IgD-negative memory B cell (primary cell): ENCODE measurements at regions not wholly inside any gene's neighbourhood (a gene's known extent, or its start where the extent isn't known, plus 50 kb on each side); places are given as distances from the start of the nearest gene placed in this dataset.
A peak's percentile ranks its signal among the peaks of the same experiment; 100 is the strongest.
"Not testable (repeated sequence)": the region's sequence is repeated elsewhere in the genome, so short reads cannot be mapped to it uniquely, and the experiment has no call there.

Experiments
- H3K27ac Mint-ChIP-seq, 3 donors: one replicate each; pipeline ENCODE4 v1.8.0; 2020 to 2022; ENCODE audit warnings: mild to moderate bottlenecking in 3 of 3, mixed read lengths in 3 of 3, moderate library complexity in 1 of 3
- H3K27me3 Mint-ChIP-seq: one replicate; pipeline ENCODE4 v1.8.0; 2021; ENCODE audit warnings: mixed read lengths
- H3K36me3 Mint-ChIP-seq: one replicate; pipeline ENCODE4 v1.8.0; 2020; ENCODE audit warnings: mild to moderate bottlenecking, mixed read lengths
- H3K4me1 Mint-ChIP-seq, 3 donors: one replicate each; pipeline ENCODE4 v1.8.0; 2020 to 2022; ENCODE audit warnings: mixed read lengths in 3 of 3, mild to moderate bottlenecking in 1 of 3
- H3K4me3 Mint-ChIP-seq, 4 donors: one replicate each; pipeline ENCODE4 v1.8.0; 2020 to 2022; ENCODE audit warnings: mild to moderate bottlenecking in 4 of 4, mixed read lengths in 4 of 4, moderate library complexity in 3 of 4
- H3K9me3 Mint-ChIP-seq, 3 donors: one replicate each; pipeline ENCODE4 v1.8.0; 2020 to 2021; ENCODE audit warnings: mixed read lengths in 3 of 3, mild to moderate bottlenecking in 1 of 3

GRCh38 chr11:92027136-92027535 is 197.5 kb upstream of the FAT3 start:
- H3K36me3 Mint-ChIP-seq, H3K27ac Mint-ChIP-seq, H3K4me3 Mint-ChIP-seq, H3K4me1 Mint-ChIP-seq, H3K9me3 Mint-ChIP-seq, H3K27me3 Mint-ChIP-seq: not testable (repeated sequence)

- no peak overlapping the region for H3K27ac Mint-ChIP-seq
- peaks cover 0 to 4% (median 0%) of the 10 kb centered on the region in 3 donors for H3K9me3 Mint-ChIP-seq
- no peaks in the 10 kb centered on the region for H3K27me3 Mint-ChIP-seq
- no peaks in the 10 kb centered on the region for H3K4me1 Mint-ChIP-seq
- H3K4me3 Mint-ChIP-seq: no peak overlapping the region
- no peaks in the 10 kb centered on the region for H3K36me3 Mint-ChIP-seq
These were observed 198.0 kb upstream of the FAT3 start for GRCh38 chr11:92026664-92027063.

GRCh38 chr11:92024788-92025187 is 199.8 kb upstream of the FAT3 start:
- H3K27me3 Mint-ChIP-seq: no peaks in the 10 kb centered on the region
- no peaks in the 10 kb centered on the region for H3K36me3 Mint-ChIP-seq
- no peak overlapping the region for H3K4me3 Mint-ChIP-seq

GRCh38 chr11:92022499-92022898 is 202.1 kb upstream of the FAT3 start:
- H3K9me3 Mint-ChIP-seq: peaks cover 0 to 11% (median 3%) of the 10 kb centered on the region in 3 donors
- H3K36me3 Mint-ChIP-seq: no peaks in the 10 kb centered on the region
- H3K27me3 Mint-ChIP-seq: no peaks in the 10 kb centered on the region
- no peak overlapping the region for H3K4me3 Mint-ChIP-seq
- H3K4me1 Mint-ChIP-seq: no peaks in the 10 kb centered on the region
- H3K27ac Mint-ChIP-seq: no peak overlapping the region

More at GRCh38 chr11:92024788-92025187, 199.8 kb upstream of the FAT3 start:
- no peak overlapping the region for H3K27ac Mint-ChIP-seq
- H3K9me3 Mint-ChIP-seq: peaks cover 0 to 9% (median 3%) of the 10 kb centered on the region in 3 donors
- H3K4me1 Mint-ChIP-seq: no peaks in the 10 kb centered on the region

- Mint-ChIP-seq H3K4me1 (no peaks in the 10 kb centered on the region), H3K27ac (no peak overlapping the region), H3K9me3 (peaks cover 3 to 16% (median 14%) of the 10 kb centered on the region in 3 donors), H3K36me3 (peaks cover 1% of the 10 kb centered on the region), H3K4me3 (no peak overlapping the region), H3K27me3 (no peaks in the 10 kb centered on the region)
These were observed 206.3 kb upstream of the FAT3 start for GRCh38 chr11:92018332-92018731.

- Mint-ChIP-seq H3K27me3 (no peaks in the 10 kb centered on the region), H3K9me3 (peaks cover 3 to 5% (median 3%) of the 10 kb centered on the region in 3 donors), H3K27ac (no peak overlapping the region), H3K4me3 (no peak overlapping the region), H3K36me3 (no peaks in the 10 kb centered on the region), H3K4me1 (no peaks in the 10 kb centered on the region)
These were observed 216.4 kb upstream of the FAT3 start for GRCh38 chr11:92008249-92008648.

- Mint-ChIP-seq H3K4me1 (no peaks in the 10 kb centered on the region), H3K36me3 (no peaks in the 10 kb centered on the region), H3K27me3 (no peaks in the 10 kb centered on the region), H3K9me3 (peaks cover 0 to 5% (median 0%) of the 10 kb centered on the region in 3 donors), H3K27ac (no peak overlapping the region), H3K4me3 (no peak overlapping the region)
These were observed 222.1 kb upstream of the FAT3 start for GRCh38 chr11:92002568-92002967.

- H3K27me3 Mint-ChIP-seq: no peaks in the 10 kb centered on the region
- H3K4me1 Mint-ChIP-seq: no peaks in the 10 kb centered on the region
- H3K27ac Mint-ChIP-seq: no peak overlapping the region
- H3K9me3 Mint-ChIP-seq: peaks cover 0 to 8% (median 6%) of the 10 kb centered on the region in 3 donors
- no peaks in the 10 kb centered on the region for H3K36me3 Mint-ChIP-seq
- H3K4me3 Mint-ChIP-seq: no peak overlapping the region
These were observed 226.1 kb upstream of the FAT3 start for GRCh38 chr11:91998481-91998880.

GRCh38 chr11:91997226-91997625 is 227.4 kb upstream of the FAT3 start:
- H3K4me1 Mint-ChIP-seq: no peaks in the 10 kb centered on the region
- H3K9me3 Mint-ChIP-seq: peaks cover 0 to 8% (median 8%) of the 10 kb centered on the region in 3 donors
- no peaks in the 10 kb centered on the region for H3K36me3 Mint-ChIP-seq
- H3K4me3 Mint-ChIP-seq: no peak overlapping the region
- H3K27me3 Mint-ChIP-seq: no peaks in the 10 kb centered on the region
- H3K27ac Mint-ChIP-seq: no peak overlapping the region

GRCh38 chr11:91996526-91996925 is 228.1 kb upstream of the FAT3 start:
- Mint-ChIP-seq H3K4me3 (no peak overlapping the region), H3K9me3 (peaks cover 0 to 8% (median 8%) of the 10 kb centered on the region in 3 donors), H3K4me1 (no peaks in the 10 kb centered on the region), H3K27ac (no peak overlapping the region), H3K27me3 (no peaks in the 10 kb centered on the region), H3K36me3 (no peaks in the 10 kb centered on the region)

- H3K27me3 Mint-ChIP-seq, H3K36me3 Mint-ChIP-seq, H3K4me1 Mint-ChIP-seq, H3K4me3 Mint-ChIP-seq: not testable (repeated sequence)
- Mint-ChIP-seq H3K27ac (peak overlapping the region in 1 of 3 donors; percentile 67), H3K9me3 (peaks cover 6 to 12% (median 8%) of the 10 kb centered on the region in 3 donors)
These were observed 236.2 kb upstream of the FAT3 start for GRCh38 chr11:91988443-91988842.

- no peak overlapping the region for H3K27ac Mint-ChIP-seq
- H3K27me3 Mint-ChIP-seq: no peaks in the 10 kb centered on the region
- H3K36me3 Mint-ChIP-seq: no peaks in the 10 kb centered on the region
- H3K4me3 Mint-ChIP-seq: no peak overlapping the region
- no peaks in the 10 kb centered on the region for H3K4me1 Mint-ChIP-seq
- H3K9me3 Mint-ChIP-seq: peaks cover 4 to 12% (median 8%) of the 10 kb centered on the region in 3 donors
These were observed 238.4 kb upstream of the FAT3 start for GRCh38 chr11:91986218-91986617.

GRCh38 chr11:91984033-91984584 is 240.5 kb upstream of the FAT3 start:
- Mint-ChIP-seq H3K9me3 (peaks cover 4 to 14% (median 8%) of the 10 kb centered on the region in 3 donors), H3K27me3 (no peaks in the 10 kb centered on the region), H3K4me1 (no peaks in the 10 kb centered on the region), H3K36me3 (peaks cover 2% of the 10 kb centered on the region), H3K27ac (no peak overlapping the region), H3K4me3 (no peak overlapping the region)

GRCh38 chr11:91981995-91982394 is 242.6 kb upstream of the FAT3 start:
- peaks cover 2 to 9% (median 8%) of the 10 kb centered on the region in 3 donors for H3K9me3 Mint-ChIP-seq
- peaks cover 2% of the 10 kb centered on the region for H3K36me3 Mint-ChIP-seq
- no peak overlapping the region for H3K27ac Mint-ChIP-seq
- no peaks in the 10 kb centered on the region for H3K27me3 Mint-ChIP-seq
- H3K4me3 Mint-ChIP-seq: no peak overlapping the region
- H3K4me1 Mint-ChIP-seq: no peaks in the 10 kb centered on the region

- peaks cover 2% of the 10 kb centered on the region for H3K36me3 Mint-ChIP-seq
- H3K27ac Mint-ChIP-seq: no peak overlapping the region
- no peaks in the 10 kb centered on the region for H3K27me3 Mint-ChIP-seq
- H3K9me3 Mint-ChIP-seq: peaks cover 0 to 8% (median 2%) of the 10 kb centered on the region in 3 donors
- H3K4me1 Mint-ChIP-seq: no peaks in the 10 kb centered on the region
- H3K4me3 Mint-ChIP-seq: no peak overlapping the region
These were observed 244.8 kb upstream of the FAT3 start for GRCh38 chr11:91979775-91980174.

GRCh38 chr11:91978747-91979146 is 245.9 kb upstream of the FAT3 start:
- Mint-ChIP-seq H3K27ac (no peak overlapping the region), H3K9me3 (peaks cover 0 to 8% (median 0%) of the 10 kb centered on the region in 3 donors), H3K27me3 (no peaks in the 10 kb centered on the region), H3K4me1 (no peaks in the 10 kb centered on the region), H3K4me3 (no peak overlapping the region), H3K36me3 (peaks cover 2% of the 10 kb centered on the region)
